GM12878 (cell line): ENCODE measurements at regions not wholly inside any gene's neighbourhood (a gene's known extent, or its start where the extent isn't known, plus 50 kb on each side); places are given as distances from the start of the nearest gene placed in this dataset.
"Not testable (repeated sequence)": the region's sequence is repeated elsewhere in the genome, so short reads cannot be mapped to it uniquely, and the experiment has no call there.

Experiments
- ATAC-seq: fragments of 200-7000 bp; cut with Tn5 transposase; 3 replicates; pipeline ENCODE4 v1.9.1; 2020; ENCODE audit warnings: mild to moderate bottlenecking, moderate library complexity
- BruUV-seq: library from RNA; stranded (reverse); fragments of 400-500 nt; replicated peaks from 2 replicates; lab custom pipeline; 2021; lab: Mats Ljungman, UMichigan
- CTCF ChIA-PET: fragments of 300-600 bp; sonication (Branson Sonifier 250); formaldehyde crosslinking; extraction: SDS; loops from one replicate; lab custom pipeline; 2021; ENCODE audit warnings: inconsistent platforms; lab: Yijun Ruan, JAX
- POLR2A ChIA-PET: fragments of 350-600 bp; formaldehyde crosslinking; extraction: SDS; loops from one replicate; lab custom pipeline; 2021; ENCODE audit warnings: inconsistent platforms; lab: Charles Lee
- RAD21 ChIA-PET: fragments of 300-600 bp; sonication (Branson Sonifier 250); formaldehyde crosslinking; loops from one replicate; lab custom pipeline; 2023; ENCODE audit warnings: antibody characterized with exemption; ENCODE audit not compliant: unreplicated experiment; lab: Charles Lee
- SMC1A ChIA-PET: fragments of 300-600 bp; sonication (Branson Sonifier 250); formaldehyde crosslinking; loops from one replicate; lab custom pipeline; 2023; ENCODE audit not compliant: unreplicated experiment, uncharacterized antibody; lab: Charles Lee
- DNase-seq: peaks from one replicate; pipeline ENCODE4 v3.0.0-alpha.2; 2011; ENCODE audit warnings: low read depth, low spot score
- FAIRE-seq: peaks from 3 replicates; lab custom pipeline; 2011; peaks lifted over from hg19 to GRCh38; lab: Jason Lieb, UNC
- H2AFZ ChIP-seq: 2 replicates; pipeline ENCODE4 v1.6.0; 2011; ENCODE audit warnings: low read depth, low read length, control low read depth; ENCODE audit not compliant: control insufficient read depth
- H3K27ac ChIP-seq: 2 replicates; pipeline ENCODE4 v1.5.1; 2011; ENCODE audit warnings: control low read depth; ENCODE audit not compliant: control insufficient read depth, insufficient read depth
- H3K27me3 ChIP-seq, 2 experiments: replicated peaks in 1 of 2; 2 replicates each; pipeline versions ENCODE4 v1.6.0 to v1.6.1; 2011; ENCODE audit warnings: low read length in 1 of 2; ENCODE audit not compliant: control insufficient read depth in 2 of 2, insufficient read depth in 2 of 2
- H3K36me3 ChIP-seq, 2 experiments: 2 replicates each; pipeline ENCODE4 v1.5.1; 2011; ENCODE audit warnings: low read length in 1 of 2; ENCODE audit not compliant: control insufficient read depth in 2 of 2, insufficient read depth in 2 of 2
- H3K4me1 ChIP-seq: 2 replicates; pipeline ENCODE4 v1.6.1; 2011; ENCODE audit warnings: mild to moderate bottlenecking, low read length, moderate library complexity, mixed read lengths; ENCODE audit not compliant: control insufficient read depth, insufficient read depth
- H3K4me2 ChIP-seq: 2 replicates; pipeline ENCODE4 v1.6.0; 2011; ENCODE audit warnings: control low read depth; ENCODE audit not compliant: control insufficient read depth, insufficient read depth
- H3K4me3 ChIP-seq: fragments of 200-600 bp; sonication (generic); 2 replicates; pipeline ENCODE4 v1.5.1; 2016
- H3K79me2 ChIP-seq: 2 replicates; pipeline ENCODE4 v1.6.0; 2011; ENCODE audit warnings: low read length; ENCODE audit not compliant: control insufficient read depth, insufficient read depth
- H3K9ac ChIP-seq: 2 replicates; pipeline ENCODE4 v1.8.0; 2011; ENCODE audit warnings: low read length, control low read depth, mixed read lengths; ENCODE audit not compliant: control insufficient read depth, insufficient read depth
- H3K9me3 ChIP-seq: replicated peaks from 3 replicates; pipeline ENCODE4 v1.5.1; 2011; ENCODE audit warnings: mild to moderate bottlenecking, low read length; ENCODE audit not compliant: control insufficient read depth, insufficient read depth
- H4K20me1 ChIP-seq: 2 replicates; pipeline ENCODE4 v1.6.0; 2011; ENCODE audit not compliant: control insufficient read depth, insufficient read depth
- POLR2A ChIP-seq: IDR thresholded peaks from 2 replicates; pipeline ENCODE4 v1.6.1; 2011; ENCODE audit warnings: low read depth, mild to moderate bottlenecking, low read length
- POLR2AphosphoS5 ChIP-seq: IDR thresholded peaks from 2 replicates; pipeline ENCODE4 v1.6.1; 2011; ENCODE audit warnings: mild to moderate bottlenecking, low read length, inconsistent platforms
- TAF1 ChIP-seq: IDR thresholded peaks from 2 replicates; pipeline ENCODE4 v1.6.1; 2011; ENCODE audit warnings: mild to moderate bottlenecking, low read depth, low read length, borderline replicate concordance
- WGBS: methylation state at CpG from one replicate; pipeline ENCODE4 v1.1.6; 2016; ENCODE audit warnings: low lambda C conversion rate; ENCODE audit not compliant: insufficient replicate concordance, insufficient coverage; ENCODE audit errors: missing lambda C conversion rate; 5-methylcytosine and 5-hydroxymethylcytosine counted together
- in situ Hi-C: fragments of 300-500 bp; cut with MboI; formaldehyde crosslinking; loops from 9 replicates; pipeline ENCODE4 v1.14.3; 2018; ENCODE audit warnings: mixed read lengths
- intact Hi-C: fragments of 100-400 bp; cut with micrococcal nuclease; formaldehyde crosslinking; loops from one replicate; pipeline ENCODE4 v1.14.2; 2022; ENCODE audit not compliant: unreplicated experiment
- TF ChIP-seq, protein P1 (sequence below): fragments of 450-650 bp; IDR thresholded peaks from 2 replicates; pipeline ENCODE4 v1.6.1; 2016; ENCODE audit warnings: mild to moderate bottlenecking

DNA sequence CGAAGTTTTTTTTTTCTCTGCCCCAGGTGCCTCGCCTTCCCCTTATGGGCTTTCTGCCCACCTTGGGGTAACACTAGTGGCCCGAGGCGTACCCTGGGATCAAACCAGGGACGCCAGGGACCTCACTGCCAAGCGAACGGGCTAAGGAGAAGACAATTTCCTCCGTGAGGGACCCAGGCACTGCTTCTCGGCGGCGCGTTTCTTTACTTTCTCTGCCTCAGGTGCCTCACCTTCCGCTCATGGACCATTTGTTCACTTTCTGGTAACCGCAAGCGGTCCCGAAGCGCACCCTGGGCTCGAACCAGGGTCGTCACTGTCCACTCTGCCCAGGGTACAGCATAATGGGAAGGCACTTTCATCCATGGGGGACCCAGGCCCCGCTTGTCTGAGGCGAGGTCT lies 168.2 kb upstream of the ZNG1F start:
- H2AFZ ChIP-seq, CTCF ChIA-PET, FAIRE-seq: not testable (repeated sequence)

GRCh38 chr9:41356588-41357349 lies 167.7 kb upstream of the ZNG1F start:
- intact Hi-C loops, H3K9ac ChIP-seq, in situ Hi-C loops, CTCF ChIA-PET, BruUV-seq, H3K79me2 ChIP-seq, H4K20me1 ChIP-seq, SMC1A ChIA-PET, H3K36me3 ChIP-seq, RAD21 ChIA-PET, H3K9me3 ChIP-seq, FAIRE-seq, POLR2A ChIA-PET, H3K27me3 ChIP-seq, H3K4me1 ChIP-seq: not testable (repeated sequence)
- peak; percentile 62 for TF ChIP-seq POLR2A
- peak; percentile 30; the same call in 1 of the 2 replicates for TF ChIP-seq TAF1
- peak; percentile 55; the same call in 1 of the 2 replicates for TF ChIP-seq POLR2AphosphoS5
- ATAC-seq, result peak; percentile 66
- 56% methylated on average over 21 of the region's 42 CpGs for WGBS
- Histone ChIP-seq H3K4me3 (peak overlapping the region; percentile 32; the same call in 1 of the 2 replicates), H3K27ac (peak overlapping the region; percentile 44; the same call in 1 of the 2 replicates), H2AFZ (peak overlapping the region; percentile 34; the same call in 1 of the 2 replicates), H3K4me2 (0 out of 2 replicates have a peak overlapping the region, but pooled peaks have one; percentile 25)
- peak; percentile 49 for DNase-seq

More for the DNA sequence above, 168.2 kb upstream of the ZNG1F start:
- DNase-seq, POLR2A ChIA-PET, H4K20me1 ChIP-seq, H3K27ac ChIP-seq, H3K9ac ChIP-seq, intact Hi-C loops, RAD21 ChIA-PET, H3K36me3 ChIP-seq, H3K79me2 ChIP-seq, SMC1A ChIA-PET, H3K4me3 ChIP-seq, in situ Hi-C loops, H3K27me3 ChIP-seq, H3K4me1 ChIP-seq, ATAC-seq, H3K9me3 ChIP-seq, H3K4me2 ChIP-seq, BruUV-seq: not testable (repeated sequence)
- TF ChIP-seq, protein P1, sequence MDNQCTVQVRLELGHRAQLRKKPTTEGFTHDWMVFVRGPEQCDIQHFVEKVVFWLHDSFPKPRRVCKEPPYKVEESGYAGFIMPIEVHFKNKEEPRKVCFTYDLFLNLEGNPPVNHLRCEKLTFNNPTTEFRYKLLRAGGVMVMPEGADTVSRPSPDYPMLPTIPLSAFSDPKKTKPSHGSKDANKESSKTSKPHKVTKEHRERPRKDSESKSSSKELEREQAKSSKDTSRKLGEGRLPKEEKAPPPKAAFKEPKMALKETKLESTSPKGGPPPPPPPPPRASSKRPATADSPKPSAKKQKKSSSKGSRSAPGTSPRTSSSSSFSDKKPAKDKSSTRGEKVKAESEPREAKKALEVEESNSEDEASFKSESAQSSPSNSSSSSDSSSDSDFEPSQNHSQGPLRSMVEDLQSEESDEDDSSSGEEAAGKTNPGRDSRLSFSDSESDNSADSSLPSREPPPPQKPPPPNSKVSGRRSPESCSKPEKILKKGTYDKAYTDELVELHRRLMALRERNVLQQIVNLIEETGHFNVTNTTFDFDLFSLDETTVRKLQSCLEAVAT, result peak; percentile 13; the same call in 1 of the 2 replicates
- WGBS, result 83% methylated on average over 17 of the region's 21 CpGs

DNA sequence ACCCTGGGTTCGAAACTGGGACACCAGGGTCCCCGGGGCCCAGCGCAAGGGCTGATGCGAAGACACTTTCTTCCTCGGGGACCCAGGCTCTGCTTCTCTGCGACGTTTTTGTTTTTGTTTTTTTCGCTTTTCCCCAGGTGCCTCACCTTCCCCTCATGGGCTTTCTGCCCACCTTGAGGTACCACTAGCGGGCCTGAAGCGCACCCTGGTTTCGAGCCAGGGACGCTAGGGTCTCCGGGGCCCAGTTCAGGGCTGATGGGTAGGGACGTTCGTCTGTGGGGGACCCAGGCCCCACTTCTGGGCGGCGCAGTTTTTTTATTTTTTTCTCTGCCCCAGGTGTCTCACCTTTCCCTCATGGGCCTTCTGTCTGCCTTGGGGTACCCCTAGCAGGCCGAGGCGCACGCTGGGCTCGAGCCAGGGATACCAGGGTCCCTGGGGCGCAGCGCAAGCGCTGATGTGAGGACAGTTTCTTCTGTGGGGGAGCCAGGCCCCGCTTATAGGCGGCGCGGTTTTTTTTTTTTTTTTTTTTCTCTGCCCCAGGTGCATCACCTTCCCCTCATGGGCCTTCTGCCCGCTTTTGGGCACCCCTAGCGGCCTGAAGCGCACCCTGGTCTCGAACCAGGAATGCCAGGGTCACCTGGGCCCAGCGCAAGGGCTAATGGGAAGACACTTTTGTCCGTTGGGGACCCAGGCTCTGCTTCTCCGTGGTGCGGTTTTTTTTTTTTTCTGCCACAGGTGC lies 166.8 kb upstream of the ZNG1F start:
- DNase-seq, RAD21 ChIA-PET, H2AFZ ChIP-seq, SMC1A ChIA-PET, CTCF ChIA-PET, intact Hi-C loops, H3K4me2 ChIP-seq, FAIRE-seq, H3K79me2 ChIP-seq, H3K4me1 ChIP-seq, H3K9ac ChIP-seq, BruUV-seq, H3K4me3 ChIP-seq, H4K20me1 ChIP-seq, POLR2A ChIA-PET, H3K36me3 ChIP-seq, H3K9me3 ChIP-seq, H3K27me3 ChIP-seq, in situ Hi-C loops: not testable (repeated sequence)
- peak overlapping the region; percentile 44; the same call in 1 of the 2 replicates for H3K27ac ChIP-seq
- 26% methylated on average over 5 of the region's 36 CpGs for WGBS
- ATAC-seq, result peak; percentile 42
